DOHH2 (cell line): ENCODE measurements at regions not wholly inside any gene's neighbourhood (a gene's known extent, or its start where the extent isn't known, plus 50 kb on each side); places are given as distances from the start of the nearest gene placed in this dataset.

Experiments used
- H3F3A ChIP-seq: fragments of 200-600 bp; sonication (generic), shearing (Covaris generic); 2 replicates; pipeline ENCODE4 v1.6.0; 2016; ENCODE audit warnings: antibody characterized with exemption, mild to moderate bottlenecking; ENCODE audit not compliant: control insufficient read depth, insufficient read depth
- H3K27ac ChIP-seq: fragments of 200-600 bp; sonication (generic); 2 replicates; pipeline ENCODE4 v1.5.1; 2014; ENCODE audit warnings: low read depth, mild to moderate bottlenecking, low read length, moderate library complexity
- H3K27me3 ChIP-seq: fragments of 200-600 bp; sonication (generic); 2 replicates; pipeline ENCODE4 v1.6.1; 2014; ENCODE audit warnings: mild to moderate bottlenecking, low read length, mixed read lengths; ENCODE audit not compliant: control insufficient read depth
- H3K36me3 ChIP-seq: fragments of 200-600 bp; sonication (generic); 2 replicates; pipeline ENCODE4 v1.6.1; 2014; ENCODE audit warnings: mild to moderate bottlenecking, low read length, moderate library complexity, mixed read lengths; ENCODE audit not compliant: control insufficient read depth
- H3K4me1 ChIP-seq: fragments of 200-600 bp; sonication (generic); 2 replicates; pipeline ENCODE4 v1.6.1; 2014; ENCODE audit warnings: mild to moderate bottlenecking, low read length, mixed read lengths; ENCODE audit not compliant: control insufficient read depth
- H3K4me2 ChIP-seq: fragments of 200-600 bp; sonication (generic); 2 replicates; pipeline ENCODE4 v1.6.0; 2014; ENCODE audit warnings: mild to moderate bottlenecking, low read length, moderate library complexity
- H3K4me3 ChIP-seq: fragments of 200-600 bp; sonication (generic); 2 replicates; pipeline ENCODE4 v1.5.1; 2014; ENCODE audit warnings: mild to moderate bottlenecking, low read length, mixed read lengths
- H3K79me2 ChIP-seq: fragments of 200-600 bp; sonication (generic); 2 replicates; pipeline ENCODE4 v1.6.1; 2014; ENCODE audit warnings: mild to moderate bottlenecking, low read length, mixed read lengths; ENCODE audit not compliant: control insufficient read depth
- H3K9me2 ChIP-seq: fragments of 200-600 bp; sonication (generic); replicated peaks from 2 replicates; pipeline ENCODE4 v1.6.1; 2014; ENCODE audit warnings: mild to moderate bottlenecking, low read length, mixed read lengths; ENCODE audit not compliant: control insufficient read depth
- H3K9me3 ChIP-seq: fragments of 200-600 bp; sonication (generic); 2 replicates; pipeline ENCODE4 v1.6.1; 2014; ENCODE audit warnings: antibody characterized with exemption, low read length, mixed read lengths; ENCODE audit not compliant: control insufficient read depth, insufficient read depth
- H4K20me1 ChIP-seq: fragments of 200-600 bp; sonication (generic); 2 replicates; pipeline ENCODE4 v1.6.0; 2014; ENCODE audit warnings: low read depth, mild to moderate bottlenecking, antibody characterized with exemption, low read length, moderate library complexity; ENCODE audit not compliant: control insufficient read depth, insufficient read depth
- CTCF ChIP-seq: fragments of 200-600 bp; sonication (generic); IDR thresholded peaks from one replicate; pipeline ENCODE4 v1.5.1; 2014; ENCODE audit warnings: antibody characterized with exemption, mild to moderate bottlenecking, low read depth, low read length; ENCODE audit not compliant: poor library complexity, severe bottlenecking
- EZH2phosphoT487 ChIP-seq: fragments of 200-600 bp; sonication (generic); IDR thresholded peaks from 2 replicates; pipeline ENCODE4 v1.6.1; 2017; ENCODE audit warnings: borderline replicate concordance, mild to moderate bottlenecking, antibody characterized with exemption, low read length, moderate library complexity, mixed read lengths

- H3K36me3 ChIP-seq: no peaks in the 10 kb centered on the region
- no peak overlapping the region for H3K27ac ChIP-seq
- no peak overlapping the region for H3K4me2 ChIP-seq
- no peak for TF ChIP-seq EZH2phosphoT487
- no peak for TF ChIP-seq CTCF
- H3F3A ChIP-seq: no peaks in the 10 kb centered on the region
- no peak overlapping the region for H3K4me3 ChIP-seq
- H3K9me3 ChIP-seq: no peaks in the 10 kb centered on the region
- H3K27me3 ChIP-seq: no peaks in the 10 kb centered on the region
- no peaks in the 10 kb centered on the region for H3K79me2 ChIP-seq
- H3K4me1 ChIP-seq: 0 out of 2 replicates have a peak, but pooled peaks cover 4% of the 10 kb centered on the region
- H3K9me2 ChIP-seq: no peaks in the 10 kb centered on the region
- no peaks in the 10 kb centered on the region for H4K20me1 ChIP-seq
These were observed 83.6 kb downstream of the HPGD start for GRCh38 chr4:174438711-174439110.

GRCh38 chr4:174437749-174438148, 84.5 kb downstream of the HPGD start:
- Histone ChIP-seq H4K20me1 (no peaks in the 10 kb centered on the region), H3K9me3 (no peaks in the 10 kb centered on the region), H3K27ac (no peak overlapping the region), H3K9me2 (no peaks in the 10 kb centered on the region), H3K4me1 (0 out of 2 replicates have a peak, but pooled peaks cover 4% of the 10 kb centered on the region), H3K4me2 (no peak overlapping the region), H3K4me3 (no peak overlapping the region), H3K79me2 (no peaks in the 10 kb centered on the region), H3K36me3 (no peaks in the 10 kb centered on the region), H3F3A (no peaks in the 10 kb centered on the region), H3K27me3 (no peaks in the 10 kb centered on the region)
- TF ChIP-seq EZH2phosphoT487 (no peak), CTCF (no peak)

- no peak overlapping the region for H3K4me2 ChIP-seq
- no peaks in the 10 kb centered on the region for H3K27me3 ChIP-seq
- H3K4me3 ChIP-seq: no peak overlapping the region
- H3K9me2 ChIP-seq: no peaks in the 10 kb centered on the region
- no peaks in the 10 kb centered on the region for H4K20me1 ChIP-seq
- H3K27ac ChIP-seq: no peak overlapping the region
- no peaks in the 10 kb centered on the region for H3K36me3 ChIP-seq
- no peaks in the 10 kb centered on the region for H3K9me3 ChIP-seq
- H3K4me1 ChIP-seq: 0 out of 2 replicates have a peak, but pooled peaks cover 4% of the 10 kb centered on the region
- TF ChIP-seq CTCF: no peak
- no peak for TF ChIP-seq EZH2phosphoT487
- no peaks in the 10 kb centered on the region for H3F3A ChIP-seq
- H3K79me2 ChIP-seq: no peaks in the 10 kb centered on the region
These were observed 85.0 kb downstream of the HPGD start for GRCh38 chr4:174437324-174437723.
